HG03565 (cell line): ENCODE measurements at regions not wholly inside any gene's neighbourhood (a gene's known extent, or its start where the extent isn't known, plus 50 kb on each side); places are given as distances from the start of the nearest gene placed in this dataset.
A peak's percentile ranks its signal among the peaks of the same experiment; 100 is the strongest.
"Not testable (repeated sequence)": the region's sequence is repeated elsewhere in the genome, so short reads cannot be mapped to it uniquely, and the experiment has no call there.

Experiments
- ATAC-seq: cut with Tn5 transposase; IDR thresholded peaks from one replicate; pipeline ENCODE4 v1.9.1; 2021; ENCODE audit warnings: mild to moderate bottlenecking, moderate library complexity; ENCODE audit not compliant: unreplicated experiment

DNA sequence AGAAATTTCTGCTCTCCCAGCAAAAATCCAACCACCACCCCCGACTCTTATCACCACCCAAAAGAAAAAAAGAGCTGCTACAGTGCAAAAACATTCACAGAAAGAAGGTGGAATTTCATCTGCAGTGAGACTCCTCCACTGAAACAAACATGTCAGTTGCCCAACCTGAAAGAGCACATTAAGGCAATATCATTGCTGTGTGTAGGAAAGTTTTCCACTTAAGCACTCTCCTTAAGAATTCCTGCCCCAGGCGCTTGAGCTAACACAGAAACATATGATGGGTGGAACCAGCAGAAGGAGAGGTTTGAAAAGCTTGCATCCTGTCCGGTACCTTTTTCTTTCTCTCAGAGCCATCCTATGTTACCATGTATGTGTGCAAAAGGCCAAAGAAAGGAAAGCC, 200.8 kb upstream of the GADL1 start:
- ATAC-seq, result no peak

GRCh38 chr3:31096661-31097395, 202.4 kb upstream of the GADL1 start:
- no peak for ATAC-seq

DNA sequence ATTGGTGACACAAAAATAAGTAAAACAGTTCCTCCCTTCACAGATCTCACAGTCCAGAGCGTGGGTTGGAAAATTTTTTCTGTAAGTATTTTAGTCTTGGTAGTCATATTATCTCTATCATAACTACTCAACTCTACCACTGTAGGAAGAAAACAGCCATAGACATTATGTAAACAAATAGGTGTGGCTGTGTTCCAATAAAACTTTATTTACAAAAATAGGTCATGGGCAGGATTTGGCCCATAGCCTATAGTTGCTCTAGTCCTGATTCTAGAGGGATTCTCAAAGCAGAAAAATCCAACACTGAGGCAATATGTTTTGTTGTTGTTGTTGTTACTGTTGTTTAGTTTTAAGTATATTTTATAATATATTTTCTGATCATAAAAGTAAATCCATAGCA, 206.1 kb upstream of the GADL1 start:
- no peak for ATAC-seq

DNA sequence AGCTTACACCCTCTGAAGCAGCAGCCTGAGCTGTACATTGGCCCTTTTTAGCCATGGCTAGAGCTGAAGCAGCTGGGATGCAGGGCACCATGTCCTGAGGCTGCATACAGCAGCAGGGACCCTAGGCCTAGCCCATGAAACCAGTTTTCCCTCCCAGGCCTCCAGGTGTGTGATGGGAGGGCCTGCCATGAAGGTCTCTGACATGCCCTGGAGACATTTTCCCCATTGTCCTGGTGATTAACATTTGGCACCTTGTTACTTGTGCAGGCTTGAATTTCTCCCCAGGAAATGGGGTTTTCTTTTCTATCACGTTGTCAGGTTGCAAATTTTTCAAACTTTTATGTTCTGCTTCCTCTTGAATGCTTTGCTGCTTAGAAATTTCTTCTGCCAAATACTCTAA, 206.8 kb upstream of the GADL1 start:
- ATAC-seq, result not testable (repeated sequence)

- ATAC-seq, result no peak
Measured at GRCh38 chr3:31102196-31102879, 207.9 kb upstream of the GADL1 start.

DNA sequence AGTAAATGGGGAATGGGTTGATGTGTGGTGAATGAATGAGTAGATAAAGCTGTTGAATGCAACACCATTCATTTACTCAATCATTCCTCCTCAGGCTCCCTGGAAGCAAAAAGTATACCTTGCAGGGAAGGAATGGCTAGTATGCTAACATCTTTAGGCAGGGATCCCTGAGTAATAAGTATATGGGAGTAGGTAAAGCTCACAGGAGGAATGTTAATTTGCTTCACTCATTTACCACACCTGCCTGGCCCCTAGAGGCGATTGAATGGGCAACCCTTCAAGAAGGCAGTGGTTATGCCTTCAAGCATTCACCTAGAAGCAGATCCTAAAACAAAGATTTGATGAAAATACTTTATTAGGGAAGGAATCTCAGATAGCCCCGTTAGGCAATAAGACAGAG, 208.7 kb upstream of the GADL1 start:
- ATAC-seq, result no peak

- ATAC-seq, result no peak
Measured at GRCh38 chr3:31103623-31104180, 209.2 kb upstream of the GADL1 start.

DNA sequence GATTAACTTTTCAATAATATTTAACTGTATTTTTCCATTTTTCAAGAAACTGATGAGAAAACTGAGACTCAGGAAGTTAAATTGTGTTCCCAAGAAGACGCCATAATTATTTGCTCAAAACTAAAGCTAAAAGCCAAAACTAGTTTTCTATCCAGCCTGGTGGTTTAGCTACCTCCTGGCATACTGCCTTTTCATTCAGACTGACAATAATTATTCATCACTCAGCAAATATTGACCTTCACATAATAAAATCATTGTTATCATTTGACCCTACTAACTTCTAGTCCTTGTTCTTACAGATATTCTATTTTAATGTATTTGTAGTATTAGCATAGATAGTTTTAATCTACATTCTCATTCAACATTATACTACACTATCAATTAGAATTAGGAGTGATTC, 210.6 kb upstream of the GADL1 start:
- no peak for ATAC-seq

- ATAC-seq, result no peak
Measured at GRCh38 chr3:31105438-31106077, 211.1 kb upstream of the GADL1 start.

DNA sequence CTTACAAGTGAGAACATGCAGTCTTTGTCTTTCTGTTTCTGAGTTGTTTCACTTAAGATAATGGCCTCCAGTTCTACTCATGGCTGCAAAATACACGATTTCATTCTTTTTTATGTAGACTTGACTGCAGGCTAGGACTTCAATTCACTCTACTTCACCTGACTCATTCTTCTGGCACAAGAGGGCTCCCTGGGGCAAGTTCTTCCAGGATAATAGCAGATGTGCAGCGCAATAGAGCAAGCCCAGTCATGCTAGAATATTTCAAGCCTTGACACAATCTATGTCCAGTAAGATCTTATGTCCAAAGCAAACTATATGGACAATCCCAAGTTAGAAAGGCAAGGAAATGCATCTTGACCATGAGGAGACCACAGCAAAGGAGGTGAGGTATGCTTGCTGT, 211.7 kb upstream of the GADL1 start:
- no peak for ATAC-seq

- peak; percentile 93 for ATAC-seq
Measured at GRCh38 chr3:31106912-31107311, 212.5 kb upstream of the GADL1 start.

DNA sequence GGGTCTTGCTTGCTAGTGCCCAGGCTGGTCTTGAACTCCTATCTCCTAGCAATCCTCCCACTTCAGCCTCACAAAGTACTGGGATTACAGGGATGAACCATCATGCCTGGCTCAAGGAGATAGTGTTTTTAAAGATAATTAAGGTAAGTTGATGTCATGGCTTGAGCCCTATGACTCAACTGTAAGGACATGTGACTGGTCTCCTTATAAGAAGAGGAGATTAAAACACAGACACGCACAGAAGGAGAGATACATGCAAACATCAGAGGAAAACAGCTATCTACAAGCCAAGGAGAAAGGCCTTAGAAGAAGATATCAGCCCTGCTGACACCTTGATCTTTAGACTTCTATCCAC, 220.4 kb upstream of the GADL1 start:
- no peak for ATAC-seq

GRCh38 chr3:31115531-31115930, 221.1 kb upstream of the GADL1 start:
- ATAC-seq, result not testable (repeated sequence)

DNA sequence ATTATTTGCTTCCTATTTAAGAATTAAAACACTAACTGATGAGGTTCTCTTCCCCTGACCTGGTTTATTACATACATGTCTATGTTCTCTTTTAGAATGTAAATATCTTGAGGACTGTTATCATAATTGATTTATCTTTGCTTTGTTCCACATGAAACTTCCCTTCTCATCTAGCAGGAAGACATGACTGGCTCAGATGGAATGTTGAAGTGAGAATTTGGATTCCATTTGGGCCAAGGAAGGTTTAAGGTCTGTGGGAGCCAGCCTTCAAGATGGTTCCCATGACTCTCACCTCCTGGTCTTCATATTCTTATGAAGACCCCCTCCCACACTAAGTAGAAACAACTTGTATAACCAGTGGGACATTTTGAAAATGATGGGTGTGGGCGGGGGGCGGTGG, 222.2 kb upstream of the GADL1 start:
- no peak for ATAC-seq

GRCh38 chr3:31117854-31118253, 223.4 kb upstream of the GADL1 start:
- no peak for ATAC-seq

- ATAC-seq, result no peak
Measured at GRCh38 chr3:31124373-31124772, 229.9 kb upstream of the GADL1 start.

- ATAC-seq, result no peak
Measured at GRCh38 chr3:31125413-31126020, 231.1 kb upstream of the GADL1 start.

- no peak for ATAC-seq
Measured at GRCh38 chr3:31129241-31129640, 234.8 kb upstream of the GADL1 start.

DNA sequence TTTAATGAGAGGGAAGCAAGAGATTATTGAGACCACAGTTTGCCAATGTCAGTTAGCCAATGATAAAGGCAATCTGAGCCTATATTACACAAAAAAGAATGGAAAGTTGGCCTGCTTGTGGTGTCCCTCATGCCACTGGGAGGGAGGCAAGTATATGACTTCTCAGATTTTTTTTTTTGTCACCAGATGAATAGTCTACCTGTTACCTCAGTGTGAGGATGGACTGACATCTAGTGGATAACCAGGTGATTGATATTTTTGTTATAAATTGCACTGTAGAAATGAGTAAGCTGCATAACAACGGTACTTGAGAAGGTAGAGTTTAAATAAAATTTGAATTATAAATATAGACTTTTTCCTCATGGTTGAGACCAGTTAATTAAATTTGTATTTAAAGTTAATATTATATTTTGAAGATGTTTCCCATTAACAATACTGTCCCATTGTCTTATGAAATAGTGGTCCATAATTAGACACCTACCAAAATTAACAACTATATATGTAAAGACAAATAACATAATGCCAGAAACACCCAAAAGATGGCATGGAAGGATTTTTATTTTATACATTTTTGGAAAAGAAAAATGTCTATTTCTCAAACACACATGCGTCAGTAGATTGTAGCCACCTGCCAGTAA, 237.8 kb upstream of the GADL1 start:
- peak; percentile 47 for ATAC-seq

- ATAC-seq, result no peak
Measured at GRCh38 chr3:31133541-31133940, 239.1 kb upstream of the GADL1 start.

DNA sequence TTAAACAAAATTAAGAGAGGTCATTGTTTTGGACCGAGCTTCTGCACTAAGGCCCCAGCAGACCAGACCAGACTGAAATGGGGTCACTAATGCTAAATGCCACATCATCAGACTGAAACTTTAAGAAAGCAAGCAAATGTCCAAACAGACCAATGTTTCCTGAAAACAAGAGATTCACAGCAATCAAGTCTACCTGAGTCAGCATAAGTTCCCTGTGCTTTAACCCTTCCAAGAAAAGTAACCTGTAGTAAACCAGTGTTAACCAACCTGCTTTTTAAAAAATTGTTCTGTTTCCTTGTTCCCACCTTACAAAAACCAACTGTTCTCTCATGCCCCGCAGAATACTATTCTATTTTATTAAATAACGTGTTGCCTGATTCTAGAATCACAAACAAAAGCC, 241.1 kb upstream of the GADL1 start:
- no peak for ATAC-seq
